H1 (cell line): ENCODE measurements at regions not wholly inside any gene's neighbourhood (a gene's known extent, or its start where the extent isn't known, plus 50 kb on each side); places are given as distances from the start of the nearest gene placed in this dataset.

Source experiments
- CTCF ChIA-PET: fragments of 300-600 bp; sonication (Branson Sonifier 250); formaldehyde crosslinking; loops from one replicate; lab custom pipeline; 2021; ENCODE audit not compliant: partially characterized antibody; lab: Charles Lee
- POLR2A ChIA-PET: fragments of 300-600 bp; sonication (Branson Sonifier 250); formaldehyde crosslinking; loops from one replicate; lab custom pipeline; 2021; ENCODE audit warnings: inconsistent platforms; ENCODE audit not compliant: partially characterized antibody; lab: Charles Lee
- DNase-seq, 2 experiments: peaks; one replicate each; pipeline versions ENCODE4 v3.0.0 to v3.0.0-alpha.2; 2010 to 2022; ENCODE audit warnings: low spot score in 2 of 2, low read depth in 1 of 2, mixed read lengths in 1 of 2
- FAIRE-seq: peaks from 2 replicates; lab custom pipeline; 2011; peaks lifted over from hg19 to GRCh38; lab: Jason Lieb, UNC
- H2AFZ ChIP-seq: 2 replicates; pipeline ENCODE4 v1.8.1; 2012; ENCODE audit warnings: low read length, inconsistent platforms
- H2AK5ac ChIP-seq: 2 replicates; pipeline ENCODE4 v1.6.1; 2013; ENCODE audit warnings: low read depth, low read length
- H2BK120ac ChIP-seq: replicated peaks from 2 replicates; pipeline ENCODE3; 2013; ENCODE audit warnings: low read depth, low read length, inconsistent platforms
- H2BK12ac ChIP-seq: 2 replicates; pipeline ENCODE4 v1.6.1; 2013; ENCODE audit warnings: low read depth, low read length
- H2BK15ac ChIP-seq: 2 replicates; pipeline ENCODE4 v1.6.1; 2013; ENCODE audit warnings: low read length
- H2BK20ac ChIP-seq: 2 replicates; pipeline ENCODE4 v1.6.1; 2013; ENCODE audit warnings: low read length
- H2BK5ac ChIP-seq: 2 replicates; pipeline ENCODE4 v1.6.1; 2013; ENCODE audit warnings: low read depth, low read length
- H3K14ac ChIP-seq: 2 replicates; pipeline ENCODE4 v1.6.1; 2013; ENCODE audit warnings: inconsistent platforms; ENCODE audit not compliant: insufficient read length
- H3K18ac ChIP-seq: 2 replicates; pipeline ENCODE4 v1.6.1; 2013; ENCODE audit warnings: low read length; ENCODE audit errors: extremely low read depth
- H3K23ac ChIP-seq: 2 replicates; pipeline ENCODE4 v1.6.1; 2013; ENCODE audit warnings: inconsistent platforms; ENCODE audit not compliant: insufficient read length
- H3K23me2 ChIP-seq: 2 replicates; pipeline ENCODE4 v1.6.1; 2013; ENCODE audit warnings: low read depth, low read length
- H3K27ac ChIP-seq: 2 replicates; pipeline ENCODE4 v1.6.1; 2011; ENCODE audit warnings: low read depth, low read length, inconsistent platforms
- H3K27me3 ChIP-seq, 4 experiments: replicated peaks in 1 of 4; 1 replicate in 1 of 4; 2 replicates in 3 of 4; pipeline versions ENCODE4 v1.6.1 to v1.8.1; 2011 to 2013; ENCODE audit warnings: low read length in 3 of 4, mild to moderate bottlenecking in 3 of 4, inconsistent platforms in 2 of 4, mixed read lengths in 2 of 4, moderate library complexity in 1 of 4; ENCODE audit not compliant: control insufficient read depth in 3 of 4, insufficient read depth in 3 of 4; ENCODE audit errors: extremely low read depth in 1 of 4
- H3K36me3 ChIP-seq, 4 experiments: 2 replicates each; pipeline versions ENCODE4 v1.6.1 to v1.8.1; 2011 to 2013; ENCODE audit warnings: mild to moderate bottlenecking in 4 of 4, low read length in 3 of 4, moderate library complexity in 2 of 4, control low read depth in 1 of 4, inconsistent platforms in 1 of 4; ENCODE audit not compliant: insufficient read depth in 4 of 4, control insufficient read depth in 2 of 4
- H3K4ac ChIP-seq: replicated peaks from 2 replicates; pipeline ENCODE3; 2013; ENCODE audit warnings: low read length, low read depth, mixed read lengths, inconsistent platforms; ENCODE audit not compliant: insufficient read length
- H3K4me1 ChIP-seq, 4 experiments: replicated peaks in 1 of 4; 1 replicate in 1 of 4; 2 replicates in 3 of 4; pipeline versions ENCODE4 v1.6.1 to v1.8.1; 2011 to 2013; ENCODE audit warnings: low read length in 3 of 4, inconsistent platforms in 2 of 4, mixed read lengths in 1 of 4; ENCODE audit not compliant: insufficient read depth in 4 of 4, control insufficient read depth in 3 of 4
- H3K4me2 ChIP-seq, 2 experiments: 2 replicates each; pipeline versions ENCODE4 v1.6.1 to v1.8.1; 2011 to 2013; ENCODE audit warnings: low read depth in 2 of 2, low read length in 2 of 2, control low read depth in 1 of 2, inconsistent platforms in 1 of 2, mild to moderate bottlenecking in 1 of 2; ENCODE audit not compliant: insufficient read depth in 1 of 2
- H3K4me3 ChIP-seq, 4 experiments: fragments of 200-600, 300-600 bp in 1 of 4; sonication (generic), shearing (Covaris generic), sonication (Bioruptor Twin) in 1 of 4; 2 replicates each; pipeline versions ENCODE4 v1.5.1 to v1.8.1; 2011 to 2016; ENCODE audit warnings: low read length in 4 of 4, low read depth in 3 of 4, control low read depth in 2 of 4, inconsistent platforms in 2 of 4, mild to moderate bottlenecking in 2 of 4, mixed read lengths in 1 of 4, moderate library complexity in 1 of 4; ENCODE audit not compliant: insufficient read depth in 2 of 4; ENCODE audit errors: extremely low read depth in 1 of 4
- H3K56ac ChIP-seq: replicated peaks from 2 replicates; pipeline ENCODE3; 2013; ENCODE audit warnings: low read depth, mild to moderate bottlenecking, mixed read lengths, low read length, inconsistent platforms; ENCODE audit not compliant: insufficient read length
- H3K79me1 ChIP-seq: 2 replicates; pipeline ENCODE4 v1.6.1; 2013; ENCODE audit warnings: low read depth, low read length, control low read depth
- H3K79me2 ChIP-seq, 2 experiments: 2 replicates each; pipeline versions ENCODE4 v1.6.1 to v1.8.1; 2012 to 2013; ENCODE audit warnings: low read length in 2 of 2, mild to moderate bottlenecking in 2 of 2, inconsistent platforms in 1 of 2; ENCODE audit not compliant: insufficient read depth in 2 of 2, control insufficient read depth in 1 of 2
- H3K9ac ChIP-seq, 4 experiments: replicated peaks in 1 of 4; 1 replicate in 1 of 4; 2 replicates in 3 of 4; pipeline versions ENCODE4 v1.6.1 to v1.8.1; 2011 to 2013; ENCODE audit warnings: low read depth in 3 of 4, low read length in 3 of 4, control low read depth in 2 of 4, mild to moderate bottlenecking in 2 of 4, moderate library complexity in 2 of 4, inconsistent platforms in 1 of 4; ENCODE audit errors: extremely low read depth in 1 of 4
- H3K9me3 ChIP-seq, 2 experiments: 2 replicates each; pipeline versions ENCODE4 v1.6.1 to v1.8.1; 2012 to 2013; ENCODE audit warnings: mild to moderate bottlenecking in 2 of 2, moderate library complexity in 2 of 2, control low read depth in 1 of 2, inconsistent platforms in 1 of 2, low read depth in 1 of 2, low read length in 1 of 2, mixed read lengths in 1 of 2; ENCODE audit not compliant: insufficient read depth in 2 of 2
- H4K20me1 ChIP-seq, 2 experiments: replicated peaks in 1 of 2; 2 replicates each; pipeline versions ENCODE3 to v1.8.1; 2011 to 2013; ENCODE audit warnings: inconsistent platforms in 2 of 2, low read length in 2 of 2, mild to moderate bottlenecking in 1 of 2; ENCODE audit not compliant: insufficient read depth in 2 of 2, control insufficient read depth in 1 of 2
- H4K5ac ChIP-seq: 2 replicates; pipeline ENCODE4 v1.6.1; 2013; ENCODE audit warnings: low read length, low read depth, mixed read lengths, inconsistent platforms; ENCODE audit not compliant: insufficient read length
- H4K8ac ChIP-seq: 2 replicates; pipeline ENCODE4 v1.8.0; 2013; ENCODE audit warnings: mild to moderate bottlenecking, moderate library complexity, low read length, inconsistent platforms; ENCODE audit not compliant: insufficient read depth; ENCODE audit errors: extremely low read depth
- H4K91ac ChIP-seq: replicated peaks from 2 replicates; pipeline ENCODE3; 2013; ENCODE audit warnings: low read length, mixed read lengths, inconsistent platforms; ENCODE audit not compliant: insufficient read length
- CHD2 ChIP-seq: IDR thresholded peaks from 2 replicates; pipeline ENCODE4 v1.6.1; 2012; ENCODE audit warnings: low read length, improper control_type of control experiment
- SIN3A ChIP-seq, 2 experiments: IDR thresholded peaks in 1 of 2; conservative IDR thresholded peaks in 1 of 2; 2 replicates each; pipeline ENCODE4 v1.6.1; 2011 to 2012; ENCODE audit warnings: low read length in 2 of 2, improper control_type of control experiment in 1 of 2, low read depth in 1 of 2, mild to moderate bottlenecking in 1 of 2
- WGBS, 2 experiments: shearing (Covaris generic) in 1 of 2; methylation state at CpG; one replicate each; pipeline versions ENCODE4 v1.1.6 to v1.1.7; 2013 to 2015; ENCODE audit warnings: low lambda C conversion rate in 2 of 2, mixed read lengths in 2 of 2, inconsistent platforms in 1 of 2, low coverage in 1 of 2, missing lambda C conversion rate in 1 of 2; ENCODE audit not compliant: insufficient replicate concordance in 2 of 2, insufficient coverage in 1 of 2, insufficient read length in 1 of 2; ENCODE audit errors: extremely low coverage in 1 of 2, missing lambda C conversion rate in 1 of 2; 5-methylcytosine and 5-hydroxymethylcytosine counted together

DNA sequence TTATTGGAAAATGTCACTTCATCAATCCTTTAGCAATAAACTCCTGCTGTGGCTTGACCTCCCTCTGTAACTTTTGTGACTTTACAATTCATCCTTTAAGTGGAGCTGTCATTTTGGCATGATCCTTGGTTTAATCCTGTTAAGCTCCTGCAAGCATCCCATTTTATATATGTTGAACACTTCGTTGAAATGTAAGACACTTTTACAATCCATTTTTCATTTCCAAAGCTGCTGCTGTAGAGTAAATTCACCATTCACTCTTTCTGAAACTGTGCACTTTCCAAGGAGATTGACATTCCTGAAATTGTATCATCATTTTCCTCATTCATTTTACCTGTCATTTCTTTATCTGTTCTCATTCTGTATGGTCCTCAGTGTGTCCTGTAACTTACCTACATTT, 1003.2 kb upstream of the GOT2 start:
- H2AFZ ChIP-seq = no peak overlapping the region
- no peak overlapping the region for H4K91ac ChIP-seq
- no peak for DNase-seq
- no peaks in the 10 kb centered on the region for H3K4me1 ChIP-seq
- H3K4me3 ChIP-seq = no peak overlapping the region
- H3K4ac ChIP-seq = no peak overlapping the region
- no peak for FAIRE-seq
- H3K27me3 ChIP-seq = no peaks in the 10 kb centered on the region
- no peak overlapping the region for H2BK20ac ChIP-seq
- no peaks in the 10 kb centered on the region for H3K79me2 ChIP-seq
- H3K23me2 ChIP-seq = no peaks in the 10 kb centered on the region
- no peak overlapping the region for H2BK5ac ChIP-seq
- no peaks in the 10 kb centered on the region for H3K36me3 ChIP-seq
- H3K9me3 ChIP-seq = no peaks in the 10 kb centered on the region
- H3K9ac ChIP-seq = no peak overlapping the region
- H3K56ac ChIP-seq = no peak overlapping the region
- H4K5ac ChIP-seq = no peak overlapping the region
- no peaks in the 10 kb centered on the region for H3K79me1 ChIP-seq
- no peak overlapping the region for H2BK120ac ChIP-seq
- H3K14ac ChIP-seq = no peak overlapping the region
- no peak overlapping the region for H4K8ac ChIP-seq
- H3K18ac ChIP-seq = no peak overlapping the region
- no peak for TF ChIP-seq SIN3A (conservative IDR thresholded peaks at IDR 0.05 in 1 of 2, IDR thresholded peaks at IDR 0.05 in 1 of 2; ENCODE audit: low read depth in 1 of 2, low read length in 2 of 2)
- no peak for TF ChIP-seq CHD2
- WGBS, 2 experiments = 79% methylated on average over 1 of the region's 1 CpG; no CpG with 5 or more reads in 1 of the 2 experiments
- no peak overlapping the region for H2BK15ac ChIP-seq
- POLR2A ChIA-PET = no interaction called here
- CTCF ChIA-PET = no interaction called here
- H3K4me2 ChIP-seq = no peak overlapping the region
- no peak overlapping the region for H2BK12ac ChIP-seq
- H3K23ac ChIP-seq = no peak overlapping the region
- H3K27ac ChIP-seq = no peak overlapping the region
- no peak overlapping the region for H2AK5ac ChIP-seq
- H4K20me1 ChIP-seq = no peaks in the 10 kb centered on the region
